SH-SY5Y (cell line): ENCODE measurements at regions not wholly inside any gene's neighbourhood (a gene's known extent, or its start where the extent isn't known, plus 50 kb on each side); places are given as distances from the start of the nearest gene placed in this dataset.

Experiments
- GATA2 ChIP-seq: IDR thresholded peaks from 2 replicates; pipeline ENCODE4 v1.6.1; 2011; ENCODE audit warnings: mild to moderate bottlenecking, low read depth, low read length
- GATA3 ChIP-seq: IDR thresholded peaks from 2 replicates; pipeline ENCODE4 v1.6.1; 2011; ENCODE audit warnings: low read depth, mild to moderate bottlenecking, low read length, moderate library complexity

GRCh38 chr2:106020821-106021661 lies 173.1 kb downstream of the UXS1 start:
- TF ChIP-seq GATA2 (peak; percentile 56), GATA3 (no peak)
